Caco-2 (cell line): ENCODE measurements at regions not wholly inside any gene's neighbourhood (a gene's known extent, or its start where the extent isn't known, plus 50 kb on each side); places are given as distances from the start of the nearest gene placed in this dataset.

ENCODE experiments used
- BruUV-seq: library from RNA; stranded (reverse); fragments of 400-500 nt; replicated peaks from 2 replicates; lab custom pipeline; 2021; lab: Mats Ljungman, UMichigan
- CTCF ChIA-PET: fragments of 300-600 bp; sonication (Branson Sonifier 250); formaldehyde crosslinking; loops from one replicate; lab custom pipeline; 2022; ENCODE audit warnings: antibody characterized with exemption; lab: Charles Lee
- POLR2A ChIA-PET: fragments of 300-600 bp; sonication (Branson Sonifier 250); formaldehyde crosslinking; loops from one replicate; lab custom pipeline; 2022; ENCODE audit warnings: antibody characterized with exemption; lab: Charles Lee
- DNase-seq, 2 experiments: peaks; one replicate each; pipeline versions ENCODE4 v3.0.0 to v3.0.0-alpha.2; 2020 to 2022
- H3K27me3 ChIP-seq: replicated peaks from 2 replicates; pipeline ENCODE4 v1.6.0; 2011; ENCODE audit warnings: low read length; ENCODE audit not compliant: control insufficient read depth, insufficient read depth
- H3K36me3 ChIP-seq: 2 replicates; pipeline ENCODE4 v1.5.1; 2011; ENCODE audit warnings: low read length; ENCODE audit not compliant: control insufficient read depth, insufficient read depth
- H3K4me1 ChIP-seq: fragments of 250-450 bp; sonication (Bioruptor Pico); 2 replicates; pipeline ENCODE4 v1.5.1; 2020; ENCODE audit warnings: mild to moderate bottlenecking
- H3K4me3 ChIP-seq: 2 replicates; pipeline ENCODE4 v1.5.1; 2011; ENCODE audit warnings: low read depth, mild to moderate bottlenecking, control low read depth, low read length
- H3K9me3 ChIP-seq: fragments of 250-450 bp; sonication (Bioruptor Pico); 2 replicates; pipeline ENCODE4 v1.5.1; 2020; ENCODE audit warnings: mild to moderate bottlenecking, moderate library complexity
- H3K27ac Mint-ChIP-seq: one replicate; pipeline ENCODE4 v1.8.0; 2022; ENCODE audit warnings: mixed read lengths; ENCODE audit not compliant: unreplicated experiment
- H3K27me3 Mint-ChIP-seq: one replicate; pipeline ENCODE4 v1.8.0; 2022; ENCODE audit warnings: mixed read lengths; ENCODE audit not compliant: insufficient read depth, unreplicated experiment
- H3K36me3 Mint-ChIP-seq: one replicate; pipeline ENCODE4 v1.8.0; 2022; ENCODE audit warnings: mild to moderate bottlenecking, mixed read lengths; ENCODE audit not compliant: insufficient read depth, unreplicated experiment
- H3K4me1 Mint-ChIP-seq: one replicate; pipeline ENCODE4 v1.8.0; 2022; ENCODE audit warnings: low read depth, mixed read lengths; ENCODE audit not compliant: unreplicated experiment
- H3K4me3 Mint-ChIP-seq: one replicate; pipeline ENCODE4 v1.8.0; 2022; ENCODE audit warnings: mild to moderate bottlenecking, moderate library complexity, mixed read lengths; ENCODE audit not compliant: unreplicated experiment
- H3K9me3 Mint-ChIP-seq: one replicate; pipeline ENCODE4 v1.8.0; 2022; ENCODE audit warnings: mixed read lengths; ENCODE audit not compliant: unreplicated experiment
- intact Hi-C: fragments of 100-400 bp; cut with micrococcal nuclease; formaldehyde crosslinking; loops from one replicate; pipeline ENCODE4 v1.10.0; 2022; ENCODE audit not compliant: unreplicated experiment
- TF ChIP-seq, protein P1 (sequence below), 2 experiments: fragments of 200-600 bp in 1 of 2; IDR thresholded peaks; 1 replicate in 1 of 2; 2 replicates in 1 of 2; pipeline versions ENCODE4 v1.5.1 to v1.8.0; 2011 to 2022; ENCODE audit warnings: antibody characterized with exemption in 1 of 2, control low read depth in 1 of 2, inconsistent platforms in 1 of 2, low read depth in 1 of 2, low read length in 1 of 2, mild to moderate bottlenecking in 1 of 2, moderate library complexity in 1 of 2; ENCODE audit not compliant: insufficient read depth in 1 of 2, severe bottlenecking in 1 of 2, unreplicated experiment in 1 of 2

- intact Hi-C loops, result no loop called here
These were observed 107.4 kb upstream of the TSPAN5 start for GRCh38 chr4:98765771-98766170.

GRCh38 chr4:98758182-98758581, 99.8 kb upstream of the TSPAN5 start:
- H3K9me3 ChIP-seq, result no peaks in the 10 kb centered on the region
- no peaks in the 10 kb centered on the region for H3K27me3 Mint-ChIP-seq
- POLR2A ChIA-PET, result no interaction called here
- no peak overlapping the region for H3K4me3 Mint-ChIP-seq
- CTCF ChIA-PET, result interaction anchor here (0.6 kb wide), 1 partner anchor 184 kb away, joined by 3 read pairs; no protein-coding TSS in a partner anchor
- TF ChIP-seq, protein P1, sequence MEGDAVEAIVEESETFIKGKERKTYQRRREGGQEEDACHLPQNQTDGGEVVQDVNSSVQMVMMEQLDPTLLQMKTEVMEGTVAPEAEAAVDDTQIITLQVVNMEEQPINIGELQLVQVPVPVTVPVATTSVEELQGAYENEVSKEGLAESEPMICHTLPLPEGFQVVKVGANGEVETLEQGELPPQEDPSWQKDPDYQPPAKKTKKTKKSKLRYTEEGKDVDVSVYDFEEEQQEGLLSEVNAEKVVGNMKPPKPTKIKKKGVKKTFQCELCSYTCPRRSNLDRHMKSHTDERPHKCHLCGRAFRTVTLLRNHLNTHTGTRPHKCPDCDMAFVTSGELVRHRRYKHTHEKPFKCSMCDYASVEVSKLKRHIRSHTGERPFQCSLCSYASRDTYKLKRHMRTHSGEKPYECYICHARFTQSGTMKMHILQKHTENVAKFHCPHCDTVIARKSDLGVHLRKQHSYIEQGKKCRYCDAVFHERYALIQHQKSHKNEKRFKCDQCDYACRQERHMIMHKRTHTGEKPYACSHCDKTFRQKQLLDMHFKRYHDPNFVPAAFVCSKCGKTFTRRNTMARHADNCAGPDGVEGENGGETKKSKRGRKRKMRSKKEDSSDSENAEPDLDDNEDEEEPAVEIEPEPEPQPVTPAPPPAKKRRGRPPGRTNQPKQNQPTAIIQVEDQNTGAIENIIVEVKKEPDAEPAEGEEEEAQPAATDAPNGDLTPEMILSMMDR (IDR thresholded peaks at IDR 0.05; ENCODE audit: insufficient read depth in 1 of 2, low read depth in 1 of 2, low read length in 1 of 2, severe bottlenecking in 1 of 2, unreplicated experiment in 1 of 2), result no peak
- H3K36me3 ChIP-seq, result no peaks in the 10 kb centered on the region
- H3K36me3 Mint-ChIP-seq, result no peaks in the 10 kb centered on the region
- H3K27me3 ChIP-seq, result no peaks in the 10 kb centered on the region
- intact Hi-C loops, result no loop called here
- H3K27ac Mint-ChIP-seq, result no peak overlapping the region
- H3K4me3 ChIP-seq, result no peak overlapping the region
- H3K4me1 Mint-ChIP-seq, result no peaks in the 10 kb centered on the region
- DNase-seq, result no peak
- no peaks in the 10 kb centered on the region for H3K9me3 Mint-ChIP-seq
- no TSS peak for BruUV-seq
- no peaks in the 10 kb centered on the region for H3K4me1 ChIP-seq

More at GRCh38 chr4:98765771-98766170, 107.4 kb upstream of the TSPAN5 start:
- ChIA-PET POLR2A (no interaction called here), CTCF (no interaction called here)
- H3K4me3 ChIP-seq, result no peak overlapping the region
- H3K27me3 ChIP-seq, result no peaks in the 10 kb centered on the region
- H3K9me3 Mint-ChIP-seq, result peaks cover 32% of the 10 kb centered on the region
- H3K9me3 ChIP-seq, result peaks cover 28% of the 10 kb centered on the region
- no peak for DNase-seq
- no peak overlapping the region for H3K27ac Mint-ChIP-seq
- no TSS peak for BruUV-seq
- H3K4me1 Mint-ChIP-seq, result peaks cover 8% of the 10 kb centered on the region
- H3K27me3 Mint-ChIP-seq, result no peaks in the 10 kb centered on the region
- no peaks in the 10 kb centered on the region for H3K36me3 ChIP-seq
- no peak overlapping the region for H3K4me3 Mint-ChIP-seq
- H3K4me1 ChIP-seq, result no peaks in the 10 kb centered on the region
- no peaks in the 10 kb centered on the region for H3K36me3 Mint-ChIP-seq
- TF ChIP-seq, protein P1 (IDR thresholded peaks at IDR 0.05; ENCODE audit: insufficient read depth in 1 of 2, low read depth in 1 of 2, low read length in 1 of 2, severe bottlenecking in 1 of 2, unreplicated experiment in 1 of 2), result no peak

DNA sequence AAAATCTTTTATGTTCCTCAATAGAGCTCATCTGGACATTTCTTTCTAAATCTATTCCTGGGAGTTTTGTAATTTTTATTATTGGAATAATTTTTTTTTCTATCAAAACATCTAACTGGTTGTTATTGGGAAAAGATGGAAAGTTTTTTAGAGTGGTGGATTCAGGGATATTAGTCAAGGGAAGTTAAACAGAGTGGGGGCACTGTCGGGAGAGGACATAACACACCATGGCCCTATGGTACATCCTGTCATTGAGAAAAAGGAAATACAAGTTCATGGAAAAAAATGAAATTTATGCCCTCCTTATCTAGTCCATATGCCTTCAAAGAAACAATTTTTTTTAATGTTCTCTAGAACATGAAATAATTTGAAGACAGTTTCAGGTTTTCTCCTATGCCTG, 96.3 kb upstream of the TSPAN5 start:
- BruUV-seq, result no TSS peak
- Mint-ChIP-seq H3K36me3 (no peaks in the 10 kb centered on the region), H3K4me1 (no peaks in the 10 kb centered on the region), H3K9me3 (no peaks in the 10 kb centered on the region), H3K27me3 (no peaks in the 10 kb centered on the region), H3K4me3 (no peak overlapping the region), H3K27ac (no peak overlapping the region)
- Histone ChIP-seq H3K27me3 (no peaks in the 10 kb centered on the region), H3K36me3 (no peaks in the 10 kb centered on the region), H3K4me3 (no peak overlapping the region), H3K9me3 (no peaks in the 10 kb centered on the region), H3K4me1 (peaks cover under 1% of the 10 kb centered on the region; the same call in 1 of the 2 replicates)
- intact Hi-C loops, result no loop called here
- TF ChIP-seq, protein P1 (IDR thresholded peaks at IDR 0.05; ENCODE audit: insufficient read depth in 1 of 2, low read depth in 1 of 2, low read length in 1 of 2, severe bottlenecking in 1 of 2, unreplicated experiment in 1 of 2), result no peak
- no peak for DNase-seq
- ChIA-PET CTCF (no interaction called here), POLR2A (no interaction called here)
